ENCODE measurements at regions not wholly inside any gene's neighbourhood (a gene's known extent, or its start where the extent isn't known, plus 50 kb on each side); places are given as distances from the start of the nearest gene placed in this dataset.

GRCh38 chr14:56733396-56733795, 76.9 kb downstream of the OTX2 start:
- TF ChIP-seq ZNF589 (CRISPR knock-in tag; IDR thresholded peaks at IDR 0.05; ENCODE audit: low read depth) (no peak), SREBF1 (IDR thresholded peaks at IDR 0.05; ENCODE audit: borderline replicate concordance, low read depth, low read length) (no peak), POLR2A (conservative IDR thresholded peaks at IDR 0.05) (no peak), KAT8 (IDR thresholded peaks at IDR 0.05; ENCODE audit: low read depth) (no peak), MTA2 (IDR thresholded peaks at IDR 0.05; ENCODE audit: low read depth) (no peak), EP300 (IDR thresholded peaks at IDR 0.05; ENCODE audit: low read length) (no peak), CEBPB (tag; IDR thresholded peaks at IDR 0.05) (no peak), ZBTB7A (IDR thresholded peaks at IDR 0.05; ENCODE audit: borderline replicate concordance, control insufficient read depth, low read depth, low read length) (no peak), TAF1 (IDR thresholded peaks at IDR 0.05; ENCODE audit: control insufficient read depth, extremely low read depth, insufficient read depth, low read length, severe bottlenecking) (no peak), ZNF165 (CRISPR knock-in tag; IDR thresholded peaks at IDR 0.05; ENCODE audit: borderline replicate concordance) (no peak), ZNF398 (CRISPR knock-in tag; IDR thresholded peaks at IDR 0.05) (no peak), JUND (IDR thresholded peaks at IDR 0.05; ENCODE audit: borderline replicate concordance, low read depth, low read length) (no peak), JUND (tag; IDR thresholded peaks at IDR 0.05; ENCODE audit: borderline replicate concordance, low read depth, low read length) (no peak)

All from K562 (cell line).